ENCODE measurements at regions not wholly inside any gene's neighbourhood (a gene's known extent, or its start where the extent isn't known, plus 50 kb on each side); places are given as distances from the start of the nearest gene placed in this dataset.
"Not testable (repeated sequence)": the region's sequence is repeated elsewhere in the genome, so short reads cannot be mapped to it uniquely, and the experiment has no call there.

DNA sequence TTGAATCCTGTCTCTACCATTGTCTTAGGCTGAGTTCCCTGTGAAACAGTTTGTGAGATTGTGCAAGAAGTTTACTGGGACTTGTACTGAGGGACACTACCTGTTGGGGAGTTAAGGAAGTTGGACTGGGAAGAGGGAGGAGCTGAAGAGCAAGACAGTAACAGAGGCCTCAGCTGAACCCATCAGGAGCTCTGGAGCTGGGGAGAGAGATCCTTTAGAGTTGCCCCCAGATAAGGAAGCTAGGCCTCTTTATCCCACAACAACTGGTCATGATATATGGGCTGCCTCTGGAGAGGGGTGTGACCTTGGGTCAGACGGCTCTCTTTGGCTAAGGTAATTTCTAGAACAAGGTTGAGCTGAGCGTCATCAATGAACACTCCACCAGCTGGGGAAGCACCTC lies 137.8 kb upstream of the SLC4A4 start:
- DNase-seq (ENCODE audit: low spot score): no peak
- intact Hi-C loops (cut with DNase I): no loop called here
- ATAC-seq: no peak

DNA sequence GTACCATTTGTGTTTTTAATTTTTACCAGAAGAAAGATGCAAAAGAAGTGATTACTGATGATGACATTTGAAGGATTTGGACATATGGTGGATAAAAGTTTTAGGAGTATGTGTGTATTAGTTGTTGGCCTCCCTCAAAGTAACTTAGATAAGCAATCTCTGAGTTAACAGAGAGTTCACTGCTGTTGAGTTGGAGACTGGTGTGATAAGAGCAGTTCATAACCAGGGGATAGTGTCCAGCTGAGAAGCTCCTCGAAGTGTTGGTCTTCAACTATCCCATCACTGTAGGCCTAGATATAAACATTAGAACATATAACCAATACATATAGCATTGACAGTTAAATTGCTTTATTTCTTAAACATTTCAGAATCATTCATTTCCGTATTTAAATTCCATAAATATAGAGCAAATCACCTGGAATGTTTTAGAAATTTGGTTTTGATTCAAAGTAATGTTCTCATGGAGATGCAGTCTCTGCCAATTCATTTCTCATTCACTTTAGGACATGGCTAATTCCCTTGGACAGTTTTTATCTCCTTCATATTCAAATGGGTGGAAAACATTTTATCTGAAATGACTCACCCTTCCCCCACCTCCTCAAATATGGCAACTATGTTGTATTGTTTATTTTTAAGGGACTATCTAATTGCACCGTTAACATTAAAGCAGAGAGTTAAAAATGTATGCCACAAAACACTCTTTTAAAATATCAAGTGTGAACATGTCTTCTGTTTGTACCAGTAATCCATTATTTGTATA lies 136.8 kb upstream of the SLC4A4 start:
- ATAC-seq (no peak), DNase-seq (ENCODE audit: low spot score) (no peak)
- intact Hi-C loops (cut with DNase I): no loop called here

DNA sequence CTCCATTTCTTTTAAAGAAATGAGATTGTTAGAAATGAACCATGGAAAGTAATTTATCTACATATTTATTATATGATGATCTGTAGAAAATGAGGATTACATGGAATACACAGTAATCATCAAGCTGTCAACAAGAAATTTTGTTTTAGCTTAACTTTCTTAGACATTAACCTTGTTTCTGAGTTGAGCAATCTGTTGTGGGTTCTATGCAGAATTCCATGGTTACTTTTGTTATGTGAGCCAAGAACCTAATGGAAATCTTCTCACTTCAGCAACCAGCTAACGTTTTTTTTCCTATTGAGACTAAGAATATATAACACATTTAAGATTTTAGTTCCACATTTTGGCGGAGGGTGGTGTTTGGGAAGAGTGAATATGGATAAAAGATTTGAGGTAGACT lies 136.1 kb upstream of the SLC4A4 start:
- intact Hi-C loops (cut with DNase I): no loop called here
- ATAC-seq: no peak
- DNase-seq (ENCODE audit: low spot score): no peak

DNA sequence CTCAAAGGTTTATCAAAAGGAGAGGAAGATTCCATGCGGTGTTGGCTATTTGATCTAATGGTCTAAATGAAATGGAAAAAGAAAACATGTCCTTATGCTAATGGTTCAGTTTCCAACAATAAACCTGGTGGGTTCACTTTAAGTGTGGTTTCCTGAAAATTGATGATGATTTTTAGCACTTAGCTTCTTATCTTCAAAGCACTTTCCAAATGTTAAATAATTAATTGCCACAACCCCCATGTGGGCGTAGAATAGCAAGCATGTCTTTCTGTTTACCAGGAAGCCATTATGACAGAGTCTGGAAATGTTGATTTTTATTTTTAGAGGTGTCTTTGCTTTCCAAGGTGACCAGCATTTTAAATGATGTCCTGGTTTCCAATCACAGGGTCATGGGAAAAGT lies 134.8 kb upstream of the SLC4A4 start:
- no peak for ATAC-seq
- intact Hi-C loops (cut with DNase I): no loop called here

DNA sequence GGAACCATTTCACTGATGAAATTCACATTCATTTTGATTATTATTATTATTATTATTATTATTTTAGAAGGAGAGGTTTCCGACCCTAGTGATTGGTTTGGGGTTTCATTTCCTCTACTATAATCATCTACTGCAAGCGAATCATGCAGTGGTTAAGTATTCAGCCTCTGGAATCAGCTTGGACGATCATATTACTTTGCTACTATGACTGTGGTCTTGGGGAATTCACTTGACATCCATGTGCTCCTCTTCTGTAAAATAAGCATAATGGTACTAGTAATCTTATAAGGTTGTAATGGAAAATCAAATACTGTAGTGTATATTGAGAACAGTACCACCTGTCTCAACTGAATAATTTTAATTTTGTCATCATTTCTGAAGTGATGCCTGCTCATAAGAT lies 132.1 kb upstream of the SLC4A4 start:
- intact Hi-C loops (cut with DNase I): no loop called here
- DNase-seq (ENCODE audit: low spot score) (no peak), ATAC-seq (no peak)

More for the DNA sequence above, 134.8 kb upstream of the SLC4A4 start:
- no peak for DNase-seq (ENCODE audit: low spot score)

DNA sequence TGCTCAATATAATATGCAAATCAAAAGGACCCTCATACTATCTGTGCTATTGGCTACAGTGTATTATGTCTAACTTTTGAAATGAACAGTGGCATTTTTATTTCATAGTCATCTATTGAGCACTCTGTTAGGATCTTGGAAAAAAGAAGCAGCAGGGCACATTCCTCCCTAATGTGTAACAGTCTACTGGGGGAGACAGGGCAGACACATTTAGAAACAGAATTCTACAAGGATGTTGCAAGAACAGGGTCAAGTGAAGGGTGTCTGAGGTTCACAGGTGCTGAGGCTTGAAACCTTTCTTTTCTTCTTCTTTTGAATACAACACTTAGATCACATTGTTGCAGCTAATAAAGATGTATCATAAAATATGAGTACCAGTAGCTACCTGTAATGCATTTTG lies 129.7 kb upstream of the SLC4A4 start:
- intact Hi-C loops (cut with DNase I): no loop called here
- DNase-seq (ENCODE audit: low spot score) (no peak), ATAC-seq (peak; percentile 67)

DNA sequence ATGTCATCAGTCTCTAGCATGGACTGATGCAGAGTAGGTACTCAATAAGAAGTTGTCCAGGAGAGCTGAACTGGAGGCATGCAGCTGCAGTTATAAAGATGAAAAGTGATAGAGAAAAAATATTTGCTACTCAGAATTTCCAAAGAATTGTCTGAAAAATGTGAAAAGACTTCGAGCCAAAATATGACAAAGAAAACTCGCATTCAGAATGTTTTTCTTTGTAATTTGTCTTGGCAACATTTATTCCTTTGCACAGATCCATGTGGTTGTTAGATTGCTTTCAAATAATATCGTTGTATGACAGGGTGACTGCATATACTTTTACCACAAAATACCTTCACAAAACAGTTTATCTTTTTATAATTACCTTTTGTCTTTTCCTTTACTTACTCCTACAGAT lies 128.0 kb upstream of the SLC4A4 start:
- DNase-seq (ENCODE audit: low spot score) (no peak), ATAC-seq (no peak)
- intact Hi-C loops (cut with DNase I): no loop called here

DNA sequence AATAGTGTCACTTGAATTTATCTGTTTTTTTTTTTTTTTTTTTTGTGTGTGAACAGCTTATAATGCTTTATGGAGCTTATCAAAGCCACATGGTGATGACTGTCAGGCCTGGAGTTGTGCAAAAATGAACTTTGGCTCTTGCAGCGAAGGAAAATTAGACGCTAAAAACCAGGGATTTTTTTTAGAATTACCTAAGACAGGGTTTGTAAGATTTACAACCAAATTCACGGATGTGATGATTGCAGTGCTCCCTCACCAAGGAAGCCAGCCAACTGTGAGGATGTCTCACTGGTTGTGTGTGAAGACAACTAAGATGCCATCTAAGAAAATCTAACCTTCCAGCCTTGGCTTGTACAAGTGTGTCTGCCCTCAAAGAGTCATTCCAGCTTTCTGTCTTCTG lies 127.1 kb upstream of the SLC4A4 start:
- intact Hi-C loops (cut with DNase I): no loop called here
- DNase-seq (ENCODE audit: low spot score) (no peak), ATAC-seq (peak; percentile 60)

DNA sequence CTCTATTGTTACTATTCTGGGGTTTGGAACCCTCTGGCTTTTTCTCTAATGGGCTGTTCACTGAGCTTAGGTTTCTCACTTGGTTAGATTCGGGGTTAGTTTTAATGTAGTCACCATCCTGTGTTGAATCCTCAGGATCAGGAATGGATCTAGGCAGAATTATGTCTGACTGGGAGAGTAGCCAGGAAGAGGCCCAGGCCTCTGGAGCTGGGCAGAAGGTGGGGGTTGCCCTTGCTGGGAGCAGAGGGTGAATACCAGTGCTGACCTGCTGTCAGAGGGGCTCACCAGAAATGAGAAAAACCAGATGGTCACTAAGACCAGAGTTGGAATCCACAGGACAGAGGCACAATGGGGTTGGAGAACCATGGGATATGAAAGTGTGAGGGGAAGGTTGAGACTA lies 126.6 kb upstream of the SLC4A4 start:
- ATAC-seq (no peak), DNase-seq (ENCODE audit: low spot score) (no peak)
- intact Hi-C loops (cut with DNase I): no loop called here

DNA sequence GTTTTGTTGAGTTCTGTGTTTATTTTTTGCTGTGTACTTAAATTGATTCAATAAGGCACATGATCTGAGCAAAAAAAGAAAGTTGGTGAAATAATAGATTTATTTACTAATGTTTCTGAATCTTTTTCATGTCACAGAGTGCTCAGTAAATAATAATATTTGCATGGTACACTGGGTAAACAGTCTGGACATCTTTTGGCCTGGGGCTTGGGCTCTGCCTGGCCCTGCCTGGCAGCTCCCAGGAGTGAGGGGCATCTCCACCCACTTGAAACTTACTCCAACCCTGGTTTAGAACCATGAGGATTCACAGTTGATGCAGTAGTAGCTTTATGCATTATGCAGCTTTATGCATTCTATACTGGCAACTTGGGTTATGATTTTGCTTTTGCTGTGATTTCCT lies 124.2 kb upstream of the SLC4A4 start:
- intact Hi-C loops (cut with DNase I): no loop called here
- no peak for ATAC-seq
- no peak for DNase-seq (ENCODE audit: low spot score)

DNA sequence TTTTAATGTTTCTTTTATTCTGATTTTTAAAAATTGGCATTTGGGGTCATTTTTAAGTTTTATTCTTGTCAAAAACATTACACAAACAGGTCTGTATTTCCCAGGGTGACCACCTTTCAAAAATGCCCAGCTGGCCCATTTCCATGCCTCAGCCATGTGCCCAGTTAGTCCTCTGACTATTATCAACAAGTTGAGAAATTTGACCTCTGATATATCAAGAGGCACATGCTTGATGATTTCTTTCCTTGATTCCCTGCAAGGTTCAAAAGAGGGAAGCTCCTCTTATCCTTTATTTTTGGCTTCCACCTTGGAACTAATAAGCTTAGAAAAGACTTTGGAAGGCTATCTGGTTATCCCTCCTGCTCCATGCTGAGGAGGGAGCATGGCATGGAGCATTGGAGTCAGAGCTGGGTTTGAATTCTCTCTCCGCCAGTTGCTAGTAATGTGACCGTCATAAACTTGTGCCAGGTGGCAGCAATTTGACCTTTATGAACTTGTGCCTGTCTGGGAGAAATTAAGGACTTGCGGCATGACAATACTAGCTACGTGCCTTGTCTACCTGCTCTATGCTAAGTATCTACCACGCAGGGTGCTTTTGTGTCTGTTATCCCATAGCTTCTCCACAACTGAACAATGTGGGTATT lies 122.4 kb upstream of the SLC4A4 start:
- intact Hi-C loops (cut with DNase I): no loop called here
- DNase-seq (ENCODE audit: low spot score) (no peak), ATAC-seq (no peak)

DNA sequence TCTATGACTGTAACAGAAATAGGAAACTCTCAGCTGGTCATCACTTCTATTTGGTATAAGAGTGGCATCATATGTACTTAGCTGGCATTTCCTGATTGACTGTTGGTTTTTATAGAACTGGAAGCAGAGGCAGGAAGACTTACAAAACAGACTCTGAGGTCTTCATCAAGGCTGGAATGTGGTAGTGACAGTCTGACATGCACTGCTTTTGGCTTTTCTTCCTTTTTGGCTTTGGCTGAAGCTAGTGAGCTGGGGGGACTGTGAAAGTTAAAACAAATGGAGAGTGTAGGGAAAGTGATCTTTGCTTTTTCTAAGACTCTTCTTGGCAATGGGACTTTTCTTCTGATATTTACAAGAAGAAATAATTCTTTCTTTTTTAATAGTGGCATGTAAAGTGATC lies 121.1 kb upstream of the SLC4A4 start:
- DNase-seq (ENCODE audit: low spot score) (no peak), ATAC-seq (no peak)
- intact Hi-C loops (cut with DNase I): no loop called here

DNA sequence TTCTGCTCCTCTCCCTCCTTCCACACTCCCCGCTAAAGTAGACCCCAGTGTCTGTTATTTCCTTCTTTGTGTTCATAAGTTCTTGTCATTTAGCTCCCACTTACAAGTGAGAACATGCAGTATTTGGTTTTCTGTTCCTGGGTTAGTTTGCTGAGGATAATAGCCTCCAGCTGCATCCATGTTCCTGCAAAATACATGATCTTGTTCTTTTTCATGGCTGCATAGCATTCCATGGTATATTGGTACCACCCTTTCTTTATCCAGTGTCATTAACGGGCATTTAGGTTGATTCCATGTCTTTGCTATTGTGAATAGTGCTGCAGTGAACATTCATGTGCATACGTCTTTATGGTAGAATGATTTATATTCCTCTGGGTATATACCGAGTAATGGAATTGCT lies 118.0 kb upstream of the SLC4A4 start:
- intact Hi-C loops (cut with DNase I); ATAC-seq; DNase-seq (ENCODE audit: low spot score): not testable (repeated sequence)

DNA sequence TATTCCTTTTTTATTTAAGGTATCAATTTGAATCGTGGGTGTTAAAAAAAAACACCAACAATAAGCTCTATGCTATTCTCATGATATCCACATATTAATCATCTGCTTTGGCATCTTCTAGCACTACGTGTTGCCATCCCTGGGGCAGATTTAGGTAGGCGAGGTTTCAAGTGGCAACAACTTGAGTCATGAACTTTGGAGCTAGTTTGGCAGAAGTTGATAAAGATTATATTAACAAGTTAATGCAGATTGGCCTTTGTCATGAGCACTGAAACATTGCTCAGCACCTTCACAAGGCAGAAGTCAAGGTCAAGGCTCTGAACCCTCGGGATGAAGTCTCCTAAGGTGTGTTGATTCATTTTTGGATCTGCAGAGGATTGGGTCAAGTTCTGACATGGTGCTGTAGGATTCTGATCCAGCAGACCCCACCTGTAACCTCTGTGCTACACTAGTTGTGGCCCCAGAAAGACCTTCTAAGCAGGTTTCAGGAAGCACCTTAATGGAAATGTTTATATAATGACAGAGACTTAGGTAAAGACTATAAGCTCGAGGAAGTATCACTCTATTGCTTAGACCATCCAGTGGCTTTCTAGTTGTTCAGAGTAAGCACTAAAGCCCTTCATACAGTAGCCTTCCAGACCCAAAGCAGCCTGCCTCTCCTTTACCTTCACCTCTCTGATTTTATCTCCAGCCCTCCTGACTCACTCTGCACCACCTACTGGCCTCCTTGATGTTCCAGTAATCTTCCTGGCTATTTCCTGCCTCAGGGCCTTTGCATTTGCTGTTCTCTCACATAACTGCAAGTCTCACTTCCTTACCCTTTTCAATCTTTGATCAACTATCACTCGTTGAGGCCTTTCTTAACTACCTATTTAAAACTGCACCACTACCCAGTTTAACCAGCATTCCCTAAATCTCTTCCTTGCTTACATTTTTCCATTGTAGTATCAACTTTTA lies 117.0 kb upstream of the SLC4A4 start:
- DNase-seq (ENCODE audit: low spot score): no peak
- no peak for ATAC-seq
- intact Hi-C loops (cut with DNase I): no loop called here

DNA sequence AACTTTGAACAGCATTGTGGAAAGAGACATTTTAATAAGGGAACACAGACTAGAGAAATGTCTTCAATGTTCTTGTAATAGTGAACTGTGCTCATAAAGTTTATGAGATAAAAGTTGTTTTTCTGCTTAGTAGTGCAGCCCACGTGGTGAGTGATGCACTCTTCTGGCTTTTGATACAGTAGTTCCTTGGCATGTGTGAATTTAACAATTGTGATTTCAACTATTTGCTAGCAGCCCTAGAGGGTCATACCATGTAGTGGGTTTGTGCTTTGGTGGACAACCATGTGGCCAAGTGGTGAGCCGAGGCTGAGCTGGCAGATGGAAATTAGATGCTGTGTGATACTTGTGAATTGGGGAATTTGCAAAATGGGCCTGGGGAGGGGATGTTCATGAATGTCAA lies 116.2 kb upstream of the SLC4A4 start:
- intact Hi-C loops (cut with DNase I): no loop called here
- no peak for ATAC-seq
- DNase-seq (ENCODE audit: low spot score): no peak

DNA sequence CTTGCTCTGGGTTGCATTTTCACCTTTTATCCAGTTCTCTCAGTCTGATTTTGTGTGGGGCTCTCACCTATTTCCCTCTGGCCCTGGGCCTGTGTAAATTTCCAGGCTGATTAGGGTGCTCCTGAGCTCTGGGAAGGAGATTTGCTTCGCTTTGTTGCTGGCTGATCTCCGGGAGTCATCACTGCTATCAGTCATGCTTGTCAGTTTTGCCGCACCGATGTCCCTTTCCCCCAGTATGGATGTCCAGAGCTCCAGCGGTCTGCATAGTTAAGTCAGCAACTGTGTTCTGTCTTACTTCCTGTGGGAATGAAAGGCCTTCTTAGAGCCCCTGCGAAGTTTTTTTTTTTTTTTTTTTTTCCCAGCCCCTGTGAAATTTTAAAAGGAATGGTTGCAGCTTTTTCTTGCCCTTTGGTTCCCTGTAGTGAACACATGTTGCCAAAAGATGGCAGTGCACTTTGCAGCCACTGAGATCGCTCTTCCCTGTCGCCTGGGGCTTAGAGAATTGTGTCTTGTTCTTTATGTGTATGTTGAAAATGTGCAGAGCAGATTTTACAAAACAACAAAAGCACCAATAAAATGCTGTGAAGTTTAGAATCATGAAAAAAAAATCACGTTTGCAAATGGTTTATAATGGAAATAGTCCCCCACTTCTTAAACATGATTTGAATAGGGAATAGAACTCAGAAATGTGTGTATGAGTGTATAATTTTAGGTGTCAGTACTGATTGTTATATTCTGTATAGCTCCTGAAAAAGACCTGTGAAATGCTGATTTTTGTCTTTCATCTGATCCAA lies 109.1 kb upstream of the SLC4A4 start:
- no peak for DNase-seq (ENCODE audit: low spot score)
- ATAC-seq: peak; percentile 78
- intact Hi-C loops (cut with DNase I): no loop called here

DNA sequence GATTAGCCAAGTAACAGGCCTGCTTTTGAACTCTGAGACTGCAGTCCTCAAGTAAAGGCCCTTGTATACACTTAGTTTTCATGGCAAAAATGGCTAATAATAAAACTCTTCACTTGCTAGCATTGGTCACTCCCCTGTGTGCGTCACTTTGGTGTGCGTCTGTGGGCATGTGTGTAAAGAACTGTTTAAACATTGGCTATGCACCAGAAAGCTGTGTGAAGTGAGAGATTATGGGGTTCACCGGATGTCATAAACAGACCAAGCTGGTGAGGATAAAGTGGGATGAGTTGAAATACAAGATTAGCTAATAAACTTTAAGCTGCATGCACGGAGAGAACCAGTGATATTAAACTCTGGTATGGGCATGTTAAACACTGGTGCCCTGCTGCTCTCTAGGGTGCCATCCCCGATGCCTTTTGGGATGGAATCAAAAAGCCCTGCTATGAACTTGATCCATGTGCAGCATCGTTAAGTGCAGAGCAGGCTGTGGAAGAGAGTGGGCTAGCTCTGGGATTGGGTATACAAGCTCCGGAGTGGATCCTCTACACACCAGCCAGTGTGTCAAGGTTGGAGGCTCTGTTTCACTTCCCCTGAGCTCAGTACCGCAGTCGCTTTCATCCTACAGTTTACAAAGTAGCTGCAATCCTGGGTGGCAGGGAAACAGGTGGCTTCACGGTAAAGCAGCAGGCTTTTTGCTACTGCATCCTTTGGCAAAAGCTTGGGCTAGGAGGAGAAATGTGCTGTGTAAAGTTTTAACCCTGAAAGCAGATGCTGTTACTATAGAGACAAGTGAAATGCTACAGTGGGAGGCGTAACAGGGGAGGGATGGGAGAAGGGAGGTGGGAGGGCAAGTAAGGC lies 108.3 kb upstream of the SLC4A4 start:
- DNase-seq (ENCODE audit: low spot score): no peak
- peak; percentile 53 for ATAC-seq
- intact Hi-C loops (cut with DNase I): no loop called here

All from sciatic nerve (tissue), 2 donors.